Naive thymus-derived CD4-positive, alpha-beta T cell (primary cell): ENCODE measurements at regions not wholly inside any gene's neighbourhood (a gene's known extent, or its start where the extent isn't known, plus 50 kb on each side); places are given as distances from the start of the nearest gene placed in this dataset.

Source experiments
- ATAC-seq: fragments of 150-1000 bp; cut with Tn5 transposase; 2 replicates; pipeline ENCODE4 v1.10.0; 2021; ENCODE audit warnings: mild to moderate bottlenecking, moderate library complexity
- CTCF ChIA-PET: fragments of 350-600 bp; sonication (Branson Sonifier 250); formaldehyde crosslinking; loops from one replicate; lab custom pipeline; 2021; ENCODE audit warnings: antibody characterized with exemption; lab: Charles Lee
- POLR2A ChIA-PET: fragments of 350-600 bp; sonication (Branson Sonifier 250); formaldehyde crosslinking; loops from one replicate; lab custom pipeline; 2021; ENCODE audit warnings: antibody characterized with exemption, inconsistent platforms; lab: Charles Lee
- DNase-seq, 9 donors: peaks; one replicate each; pipeline versions ENCODE4 v3.0.0 to v3.0.0-alpha.2; 2020 to 2022; ENCODE audit warnings: mixed read lengths in 1 of 9
- H3K27ac ChIP-seq: one replicate; pipeline ENCODE4 v1.7.0; 2013; ENCODE audit warnings: mild to moderate bottlenecking, low read depth, low read length, moderate library complexity
- H3K27me3 ChIP-seq, 2 donors: one replicate each; pipeline ENCODE4 v1.7.0; 2013; ENCODE audit warnings: low read length in 2 of 2, mild to moderate bottlenecking in 2 of 2, moderate library complexity in 2 of 2; ENCODE audit not compliant: control insufficient read depth in 2 of 2, insufficient read depth in 2 of 2
- H3K36me3 ChIP-seq, 3 experiments: 1 replicate in 2 of 3; 2 replicates in 1 of 3; pipeline ENCODE4 v1.7.0; 2013; ENCODE audit warnings: low read length in 3 of 3, mild to moderate bottlenecking in 3 of 3, moderate library complexity in 1 of 3; ENCODE audit not compliant: insufficient read depth in 3 of 3, control insufficient read depth in 2 of 3
- H3K4me1 ChIP-seq, 2 donors: one replicate each; pipeline ENCODE4 v1.7.0; 2013; ENCODE audit warnings: low read length in 2 of 2, mild to moderate bottlenecking in 2 of 2, moderate library complexity in 1 of 2; ENCODE audit not compliant: control insufficient read depth in 2 of 2, insufficient read depth in 2 of 2
- H3K4me3 ChIP-seq: 2 replicates; pipeline ENCODE4 v1.7.0; 2013; ENCODE audit warnings: mild to moderate bottlenecking, low read length
- H3K9me3 ChIP-seq, 3 experiments: 1 replicate in 2 of 3; 2 replicates in 1 of 3; pipeline ENCODE4 v1.7.0; 2013; ENCODE audit warnings: low read length in 3 of 3; ENCODE audit not compliant: control insufficient read depth in 2 of 3
- H3K27ac Mint-ChIP-seq, 9 donors: one replicate each; pipeline ENCODE4 v1.8.0; 2020 to 2022; ENCODE audit warnings: mixed read lengths in 9 of 9, mild to moderate bottlenecking in 8 of 9, moderate library complexity in 5 of 9, inconsistent platforms in 2 of 9
- H3K27me3 Mint-ChIP-seq, 5 donors: one replicate each; pipeline ENCODE4 v1.8.0; 2021 to 2022; ENCODE audit warnings: mixed read lengths in 5 of 5, mild to moderate bottlenecking in 1 of 5
- H3K36me3 Mint-ChIP-seq, 5 donors: one replicate each; pipeline ENCODE4 v1.8.0; 2020 to 2022; ENCODE audit warnings: mixed read lengths in 5 of 5, mild to moderate bottlenecking in 3 of 5, inconsistent platforms in 1 of 5
- H3K4me1 Mint-ChIP-seq, 7 donors: one replicate each; pipeline ENCODE4 v1.8.0; 2020 to 2022; ENCODE audit warnings: mixed read lengths in 7 of 7, mild to moderate bottlenecking in 3 of 7, inconsistent platforms in 1 of 7
- H3K4me3 Mint-ChIP-seq, 10 donors: one replicate each; pipeline ENCODE4 v1.8.0; 2020 to 2022; ENCODE audit warnings: mild to moderate bottlenecking in 10 of 10, mixed read lengths in 10 of 10, moderate library complexity in 6 of 10, inconsistent platforms in 2 of 10
- H3K9me3 Mint-ChIP-seq, 11 donors: one replicate each; pipeline ENCODE4 v1.8.0; 2020 to 2022; ENCODE audit warnings: mixed read lengths in 11 of 11, mild to moderate bottlenecking in 4 of 11, inconsistent platforms in 1 of 11, moderate library complexity in 1 of 11
- intact Hi-C, 2 donors: fragments of 100-400 bp; cut with micrococcal nuclease; formaldehyde crosslinking; loops; one replicate each; pipeline ENCODE4 v1.15.1; 2023

DNA sequence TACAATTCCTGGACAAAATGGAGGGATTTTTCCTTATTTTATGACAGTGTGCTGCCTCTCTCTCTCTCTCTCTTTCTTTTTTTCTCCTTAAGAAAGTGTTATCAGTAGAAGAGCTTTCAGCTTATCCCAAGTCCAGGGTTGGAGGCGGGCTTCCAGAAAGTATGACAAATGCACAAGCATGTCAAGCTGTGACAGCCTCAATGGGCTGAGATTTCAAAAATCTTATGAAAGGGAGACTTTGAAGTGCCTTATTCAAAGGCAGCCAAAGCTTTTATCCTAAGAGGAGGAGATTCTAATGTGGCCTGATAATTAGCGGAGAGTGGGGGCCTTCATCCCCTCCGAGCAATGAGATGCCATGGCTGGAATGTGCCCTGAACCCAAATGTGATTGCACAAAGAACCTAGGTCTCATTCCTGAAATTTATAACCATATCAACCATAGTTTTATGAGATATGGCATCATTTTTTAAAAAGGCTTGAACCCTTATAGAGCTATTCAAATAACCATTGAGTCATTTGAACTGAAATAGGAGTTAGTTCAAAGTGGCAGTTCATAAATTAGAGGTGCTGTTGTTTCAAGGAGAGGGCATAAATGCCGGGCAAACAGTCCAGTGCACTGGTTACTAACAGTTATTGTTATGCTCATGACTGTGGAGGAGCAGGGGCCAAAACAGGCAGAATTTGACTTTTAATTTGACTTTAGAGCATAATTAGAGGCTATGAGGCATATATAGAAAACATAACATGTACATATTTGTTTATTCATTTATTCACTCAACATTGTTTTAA lies 261.6 kb upstream of the THRB start:
- Histone ChIP-seq H3K4me1 (no peaks in the 10 kb centered on the region), H3K27me3 (no peaks in the 10 kb centered on the region), H3K27ac (no peak overlapping the region), H3K4me3 (no peak overlapping the region), H3K36me3 (no peaks in the 10 kb centered on the region), H3K9me3 (no peaks in the 10 kb centered on the region)
- intact Hi-C loops: no loop called here
- Mint-ChIP-seq H3K27me3 (peaks cover 0 to 11% (median 0%) of the 10 kb centered on the region in 5 donors), H3K4me1 (no peaks in the 10 kb centered on the region), H3K4me3 (no peak overlapping the region), H3K36me3 (no peaks in the 10 kb centered on the region), H3K9me3 (peaks cover 0 to 7% (median 3%) of the 10 kb centered on the region in 11 donors), H3K27ac (no peak overlapping the region)
- ChIA-PET POLR2A (no interaction called here), CTCF (no interaction called here)
- DNase-seq (no peak), ATAC-seq (no peak)

DNA sequence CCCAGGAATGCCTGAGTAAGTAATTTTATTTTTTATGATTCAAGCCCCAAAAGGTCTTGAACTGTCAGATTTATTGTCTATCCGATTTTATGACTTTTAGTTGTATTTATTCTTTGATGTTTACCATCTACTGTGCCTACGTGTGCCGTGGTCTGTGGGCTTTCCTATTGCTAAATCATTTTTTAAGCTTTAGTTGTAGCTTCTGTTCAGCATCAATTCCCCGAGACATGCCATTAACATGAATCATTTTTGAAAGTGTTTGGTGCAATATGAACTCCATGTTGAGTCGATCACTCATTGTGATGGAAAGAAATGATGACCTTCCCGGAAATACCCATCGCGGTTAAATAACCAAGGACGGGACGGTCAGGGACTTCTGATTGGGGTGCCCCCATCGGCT lies 268.7 kb upstream of the THRB start:
- H3K4me3 ChIP-seq: no peak overlapping the region
- Mint-ChIP-seq H3K27ac (no peak overlapping the region), H3K36me3 (no peaks in the 10 kb centered on the region), H3K4me1 (no peaks in the 10 kb centered on the region), H3K27me3 (no peaks in the 10 kb centered on the region), H3K4me3 (no peak overlapping the region), H3K9me3 (peaks cover 0 to 8% (median 0%) of the 10 kb centered on the region in 11 donors)
- no peak overlapping the region for H3K27ac ChIP-seq
- H3K9me3 ChIP-seq: no peaks in the 10 kb centered on the region
- intact Hi-C loops: no loop called here
- CTCF ChIA-PET: no interaction called here
- H3K36me3 ChIP-seq: no peaks in the 10 kb centered on the region
- ATAC-seq (no peak), DNase-seq (no peak)
- H3K4me1 ChIP-seq: no peaks in the 10 kb centered on the region
- no peaks in the 10 kb centered on the region for H3K27me3 ChIP-seq
- POLR2A ChIA-PET: no interaction called here

DNA sequence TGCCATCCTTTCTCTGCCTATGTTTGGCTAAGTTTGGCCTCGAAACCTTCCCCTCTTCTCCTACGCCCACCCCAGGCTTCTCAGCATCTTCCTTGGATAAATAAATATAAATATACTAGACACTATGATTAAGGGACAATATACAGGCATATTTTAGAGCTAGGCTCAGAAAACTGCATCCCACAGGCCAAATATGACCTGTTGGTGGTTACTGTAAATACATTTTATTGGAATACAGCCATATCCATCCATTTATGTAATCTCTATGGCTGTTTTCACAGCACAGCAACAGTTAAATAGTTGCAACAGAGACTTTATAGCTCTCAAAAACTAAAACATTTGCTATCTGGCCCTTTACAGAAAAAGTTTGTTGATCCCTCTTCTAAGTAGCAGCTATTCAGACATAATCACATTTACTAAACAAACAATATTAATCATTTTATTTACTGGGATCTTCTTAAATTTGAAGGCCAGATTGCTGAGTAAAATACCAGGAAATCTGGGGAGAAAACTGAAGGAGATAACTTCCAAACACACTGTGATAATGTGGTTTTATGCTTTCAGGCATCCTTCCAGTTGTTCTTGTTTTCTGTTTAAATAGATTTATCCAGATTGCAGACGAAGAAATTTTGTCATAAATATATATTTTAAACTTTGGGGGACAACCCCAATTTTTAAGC lies 269.7 kb upstream of the THRB start:
- no peak for ATAC-seq
- H3K27me3 Mint-ChIP-seq: no peaks in the 10 kb centered on the region
- CTCF ChIA-PET: no interaction called here
- H3K4me3 ChIP-seq: no peak overlapping the region
- H3K9me3 Mint-ChIP-seq: peaks cover 0 to 8% (median 0%) of the 10 kb centered on the region in 11 donors
- no peak overlapping the region for H3K27ac Mint-ChIP-seq
- intact Hi-C loops: no loop called here
- no peak for DNase-seq
- no peak overlapping the region for H3K27ac ChIP-seq
- no peaks in the 10 kb centered on the region for H3K36me3 Mint-ChIP-seq
- no peaks in the 10 kb centered on the region for H3K4me1 Mint-ChIP-seq
- H3K4me3 Mint-ChIP-seq: no peak overlapping the region
- no peaks in the 10 kb centered on the region for H3K27me3 ChIP-seq
- H3K4me1 ChIP-seq: no peaks in the 10 kb centered on the region
- no peaks in the 10 kb centered on the region for H3K36me3 ChIP-seq
- POLR2A ChIA-PET: no interaction called here
- H3K9me3 ChIP-seq: no peaks in the 10 kb centered on the region

DNA sequence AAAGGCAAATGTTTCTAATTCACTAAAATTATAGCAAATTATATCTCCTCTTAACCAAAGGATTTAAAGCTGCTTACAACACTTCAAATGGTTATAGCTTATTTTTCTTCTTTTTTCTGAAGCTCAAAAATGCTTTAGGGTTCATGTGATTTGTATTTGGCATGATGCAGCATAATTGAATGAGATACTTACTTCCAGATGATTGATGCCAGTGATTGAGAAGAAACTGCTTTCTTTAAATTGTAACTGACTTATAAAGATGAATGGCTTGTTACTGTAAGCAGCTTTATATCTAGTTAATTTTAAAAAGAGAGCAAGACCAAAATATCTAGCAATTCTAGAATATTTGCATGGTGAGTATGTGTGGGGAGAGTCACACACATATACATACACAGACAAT lies 270.7 kb upstream of the THRB start:
- no peaks in the 10 kb centered on the region for H3K4me1 ChIP-seq
- no peaks in the 10 kb centered on the region for H3K36me3 Mint-ChIP-seq
- DNase-seq (no peak), ATAC-seq (no peak)
- intact Hi-C loops: no loop called here
- H3K36me3 ChIP-seq: no peaks in the 10 kb centered on the region
- ChIA-PET POLR2A (no interaction called here), CTCF (no interaction called here)
- H3K9me3 Mint-ChIP-seq: peaks cover 0 to 8% (median 0%) of the 10 kb centered on the region in 11 donors
- no peak overlapping the region for H3K27ac Mint-ChIP-seq
- H3K4me3 Mint-ChIP-seq: no peak overlapping the region
- no peak overlapping the region for H3K27ac ChIP-seq
- H3K9me3 ChIP-seq: no peaks in the 10 kb centered on the region
- no peaks in the 10 kb centered on the region for H3K27me3 Mint-ChIP-seq
- no peaks in the 10 kb centered on the region for H3K4me1 Mint-ChIP-seq
- H3K4me3 ChIP-seq: no peak overlapping the region
- no peaks in the 10 kb centered on the region for H3K27me3 ChIP-seq

DNA sequence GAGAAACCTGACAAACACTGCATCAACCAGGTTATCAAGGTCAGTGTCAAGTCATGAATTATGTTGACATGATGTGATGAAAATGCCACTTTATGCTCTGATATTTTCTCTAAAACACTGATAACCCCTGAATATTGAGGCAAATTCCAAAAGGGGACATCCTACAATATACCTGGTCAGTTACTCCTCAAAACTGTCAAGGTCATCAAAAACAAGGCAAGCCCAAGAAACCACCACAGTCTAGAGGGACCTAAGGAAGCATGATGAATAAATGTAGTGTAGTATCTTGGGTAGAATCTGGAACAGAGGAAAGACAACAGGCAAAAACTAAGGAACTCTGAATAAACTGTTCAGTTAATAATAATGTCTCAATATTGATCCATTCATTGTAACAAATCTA lies 275.3 kb upstream of the THRB start:
- Mint-ChIP-seq H3K4me3 (no peak overlapping the region), H3K27ac (no peak overlapping the region), H3K9me3 (peaks cover 0 to 8% (median 0%) of the 10 kb centered on the region in 11 donors), H3K4me1 (no peaks in the 10 kb centered on the region), H3K27me3 (no peaks in the 10 kb centered on the region), H3K36me3 (no peaks in the 10 kb centered on the region)
- Histone ChIP-seq H3K9me3 (no peaks in the 10 kb centered on the region), H3K4me1 (no peaks in the 10 kb centered on the region), H3K4me3 (no peak overlapping the region), H3K27me3 (no peaks in the 10 kb centered on the region), H3K36me3 (no peaks in the 10 kb centered on the region), H3K27ac (no peak overlapping the region)
- ChIA-PET POLR2A (no interaction called here), CTCF (no interaction called here)
- no peak for ATAC-seq
- no peak for DNase-seq
- intact Hi-C loops: loop anchor here in 1 of 2 donors (10.0 kb wide), 1 partner anchor 1945 kb away; no protein-coding TSS in a partner anchor

DNA sequence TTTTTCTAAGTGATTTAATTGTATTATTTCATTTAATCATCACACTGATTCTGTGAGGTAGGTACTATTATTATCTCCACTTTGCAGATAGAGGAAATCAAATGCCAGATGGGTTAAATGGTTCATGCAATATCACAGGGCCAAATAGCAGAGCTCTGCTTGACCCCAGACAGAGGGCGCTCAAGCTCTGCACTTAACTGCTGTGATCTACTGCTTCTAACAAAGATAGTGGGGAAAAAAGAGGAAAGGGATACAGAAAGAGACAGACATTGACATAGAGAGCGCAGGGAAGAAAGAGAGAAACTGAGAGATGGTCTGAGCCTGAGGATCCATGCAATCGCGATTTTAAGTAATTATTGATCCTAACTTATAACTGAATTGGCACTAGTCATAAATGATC lies 279.1 kb upstream of the THRB start:
- H3K4me3 Mint-ChIP-seq: no peak overlapping the region
- H3K27ac Mint-ChIP-seq: no peak overlapping the region
- H3K27me3 ChIP-seq: no peaks in the 10 kb centered on the region
- no peak for ATAC-seq
- no peak for DNase-seq
- POLR2A ChIA-PET: no interaction called here
- no peaks in the 10 kb centered on the region for H3K4me1 ChIP-seq
- intact Hi-C loops: loop anchor here in 1 of 2 donors (10.0 kb wide), 1 partner anchor 1941 kb away; no protein-coding TSS in a partner anchor
- no peaks in the 10 kb centered on the region for H3K36me3 Mint-ChIP-seq
- H3K27ac ChIP-seq: no peak overlapping the region
- no peaks in the 10 kb centered on the region for H3K4me1 Mint-ChIP-seq
- peaks cover 0 to 3% (median 0%) of the 10 kb centered on the region in 11 donors for H3K9me3 Mint-ChIP-seq
- H3K4me3 ChIP-seq: no peak overlapping the region
- H3K36me3 ChIP-seq: no peaks in the 10 kb centered on the region
- CTCF ChIA-PET: no interaction called here
- H3K27me3 Mint-ChIP-seq: no peaks in the 10 kb centered on the region
- no peaks in the 10 kb centered on the region for H3K9me3 ChIP-seq
